ENCODE measurements at regions not wholly inside any gene's neighbourhood (a gene's known extent, or its start where the extent isn't known, plus 50 kb on each side); places are given as distances from the start of the nearest gene placed in this dataset.

DNA sequence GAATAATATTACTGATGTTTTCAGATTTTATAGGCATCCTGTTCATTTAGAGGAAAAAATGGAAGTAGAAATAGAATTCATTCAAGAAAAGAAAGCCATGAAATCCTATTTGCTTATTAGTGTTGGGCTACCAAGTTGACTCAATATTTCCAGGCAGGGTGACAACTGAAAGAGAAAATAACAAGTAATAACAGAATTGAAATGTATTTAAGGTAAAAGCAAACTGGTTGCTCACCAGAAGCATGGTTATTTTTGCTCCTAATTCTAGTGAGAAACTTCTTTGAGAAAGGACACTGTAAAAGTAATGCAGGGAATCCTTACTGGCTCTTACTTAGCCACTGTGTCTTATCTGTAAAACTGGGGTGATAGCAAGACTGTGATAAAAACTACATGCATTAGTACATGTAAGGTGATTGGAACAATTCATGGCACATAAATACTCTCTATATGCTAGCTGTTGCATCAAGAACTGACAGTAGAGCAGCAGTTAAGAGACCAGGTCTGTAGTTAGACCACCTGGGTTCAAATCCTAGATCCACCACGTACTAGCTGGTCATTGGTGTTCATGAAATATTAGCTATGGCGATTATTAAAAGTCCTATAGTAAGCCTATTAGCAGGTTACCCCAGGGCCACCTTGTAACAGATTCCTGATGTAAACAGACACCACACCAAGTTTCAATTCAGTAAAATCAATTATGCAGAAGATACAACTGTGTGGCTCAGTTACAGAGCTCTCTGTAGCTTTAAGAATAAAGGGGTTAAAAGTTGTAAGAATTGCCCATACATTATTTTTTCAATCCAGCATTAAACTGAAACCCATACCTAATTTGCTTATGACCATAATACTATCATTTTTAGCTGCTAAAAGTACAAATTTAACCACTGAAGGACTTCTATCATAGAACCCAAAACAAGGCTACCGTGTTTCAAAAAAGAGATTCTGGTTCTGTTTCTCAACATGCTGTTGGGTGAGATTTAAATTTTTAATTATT lies 159.2 kb upstream of the COL21A1 start:
- Histone ChIP-seq H3K56ac (ENCODE audit: insufficient read length, low read depth, low read length) (no peak overlapping the region), H3K4ac (ENCODE audit: low read depth, low read length) (no peak overlapping the region), H2AK5ac (ENCODE audit: insufficient read length, low read length) (no peak overlapping the region), H2AFZ (ENCODE audit: low read length) (no peak overlapping the region), H2BK5ac (ENCODE audit: insufficient read length, low read length) (no peak overlapping the region), H3K18ac (ENCODE audit: insufficient read length, low read depth, low read length) (no peak overlapping the region), H2BK20ac (ENCODE audit: low read depth, low read length, poor library complexity, severe bottlenecking) (no peak overlapping the region), H3K9me3 (ENCODE audit: control insufficient read depth, low read depth, low read length) (no peaks in the 10 kb centered on the region), H4K91ac (ENCODE audit: insufficient read length, low read depth, low read length) (no peak overlapping the region), H3K4me2 (ENCODE audit: insufficient read depth, insufficient read length, low read length) (no peak overlapping the region), H2BK15ac (ENCODE audit: low read depth, low read length) (no peak overlapping the region), H2BK12ac (ENCODE audit: insufficient read length, low read depth, low read length) (no peak overlapping the region), H4K20me1 (ENCODE audit: control insufficient read depth, insufficient read depth, insufficient read length) (no peaks in the 10 kb centered on the region), H3K27me3 (ENCODE audit: insufficient read depth, low read length) (no peaks in the 10 kb centered on the region), H3K23me2 (ENCODE audit: insufficient read length, low read depth, low read length, poor library complexity, severe bottlenecking) (no peaks in the 10 kb centered on the region), H3K23ac (ENCODE audit: insufficient read length, low read depth, low read length) (no peak overlapping the region), H4K5ac (ENCODE audit: insufficient read length, low read depth, low read length) (no peak overlapping the region), H3K79me1 (ENCODE audit: insufficient read depth, low read depth, low read length, poor library complexity, severe bottlenecking) (no peaks in the 10 kb centered on the region), H3K14ac (ENCODE audit: insufficient read depth, low read length) (no peak overlapping the region), H3K9ac (ENCODE audit: extremely low read depth, insufficient read length, low read length) (no peak overlapping the region), H2BK120ac (ENCODE audit: low read depth, low read length, poor library complexity, severe bottlenecking) (no peak overlapping the region), H3T11ph (ENCODE audit: low read length) (no peak overlapping the region), H3K4me1 (ENCODE audit: insufficient read depth, low read length) (no peaks in the 10 kb centered on the region), H3K27ac (ENCODE audit: insufficient read length, low read depth, low read length) (no peak overlapping the region), H4K8ac (replicated peaks; ENCODE audit: insufficient read length, low read depth, low read length) (no peak overlapping the region), H3K79me2 (ENCODE audit: insufficient read depth, low read length) (no peaks in the 10 kb centered on the region)
- no peaks in the 10 kb centered on the region for H3K4me1 Mint-ChIP-seq
- no peak for DNase-seq
- TF ChIP-seq, protein P1, sequence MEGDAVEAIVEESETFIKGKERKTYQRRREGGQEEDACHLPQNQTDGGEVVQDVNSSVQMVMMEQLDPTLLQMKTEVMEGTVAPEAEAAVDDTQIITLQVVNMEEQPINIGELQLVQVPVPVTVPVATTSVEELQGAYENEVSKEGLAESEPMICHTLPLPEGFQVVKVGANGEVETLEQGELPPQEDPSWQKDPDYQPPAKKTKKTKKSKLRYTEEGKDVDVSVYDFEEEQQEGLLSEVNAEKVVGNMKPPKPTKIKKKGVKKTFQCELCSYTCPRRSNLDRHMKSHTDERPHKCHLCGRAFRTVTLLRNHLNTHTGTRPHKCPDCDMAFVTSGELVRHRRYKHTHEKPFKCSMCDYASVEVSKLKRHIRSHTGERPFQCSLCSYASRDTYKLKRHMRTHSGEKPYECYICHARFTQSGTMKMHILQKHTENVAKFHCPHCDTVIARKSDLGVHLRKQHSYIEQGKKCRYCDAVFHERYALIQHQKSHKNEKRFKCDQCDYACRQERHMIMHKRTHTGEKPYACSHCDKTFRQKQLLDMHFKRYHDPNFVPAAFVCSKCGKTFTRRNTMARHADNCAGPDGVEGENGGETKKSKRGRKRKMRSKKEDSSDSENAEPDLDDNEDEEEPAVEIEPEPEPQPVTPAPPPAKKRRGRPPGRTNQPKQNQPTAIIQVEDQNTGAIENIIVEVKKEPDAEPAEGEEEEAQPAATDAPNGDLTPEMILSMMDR (conservative IDR thresholded peaks at IDR 0.05), result no peak
- H3K36me3 Mint-ChIP-seq (ENCODE audit: insufficient read depth in 1 of 3, low read depth in 3 of 3), result peaks cover 0 to 8% (median 2%) of the 10 kb centered on the region in 3 experiments; a peak in 4 of 7 replicates
- WGBS (ENCODE audit: extremely low coverage, insufficient read length, low lambda C conversion rate), result no CpG with 5 or more reads among the region's 3 CpGs
- no peaks in the 10 kb centered on the region for H3K27me3 Mint-ChIP-seq (ENCODE audit: low read depth)
- H3K4me3 Mint-ChIP-seq, result no peak overlapping the region
- no peak overlapping the region for H3K27ac Mint-ChIP-seq
- peaks cover 5 to 6% of the 10 kb centered on the region in 2 experiments for H3K9me3 Mint-ChIP-seq
